ENCODE measurements at regions not wholly inside any gene's neighbourhood (a gene's known extent, or its start where the extent isn't known, plus 50 kb on each side); places are given as distances from the start of the nearest gene placed in this dataset.
"Not testable (repeated sequence)": the region's sequence is repeated elsewhere in the genome, so short reads cannot be mapped to it uniquely, and the experiment has no call there.

DNA sequence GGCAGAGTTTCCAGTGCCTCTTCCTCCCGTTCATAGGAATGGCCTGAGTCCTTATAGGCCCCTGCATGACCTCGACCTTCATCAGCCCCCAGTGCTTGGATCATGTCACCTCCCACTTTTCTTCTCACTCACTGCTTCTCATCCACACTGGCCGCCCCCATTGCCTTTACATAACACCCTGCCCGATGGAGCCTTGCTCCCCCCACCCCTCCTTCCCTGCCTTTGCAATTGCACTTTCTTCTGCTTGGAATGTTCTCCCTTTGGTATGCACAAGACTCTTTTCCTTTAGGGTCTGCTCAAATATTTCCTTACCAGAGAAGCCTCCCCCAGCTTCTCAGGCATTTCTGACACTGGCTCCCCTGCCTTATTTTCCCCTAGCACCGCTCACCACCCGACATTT is 125.2 kb upstream of the KCNJ6 start:
- no peak for DNase-seq (ENCODE audit: low read depth in 2 of 2)

DNA sequence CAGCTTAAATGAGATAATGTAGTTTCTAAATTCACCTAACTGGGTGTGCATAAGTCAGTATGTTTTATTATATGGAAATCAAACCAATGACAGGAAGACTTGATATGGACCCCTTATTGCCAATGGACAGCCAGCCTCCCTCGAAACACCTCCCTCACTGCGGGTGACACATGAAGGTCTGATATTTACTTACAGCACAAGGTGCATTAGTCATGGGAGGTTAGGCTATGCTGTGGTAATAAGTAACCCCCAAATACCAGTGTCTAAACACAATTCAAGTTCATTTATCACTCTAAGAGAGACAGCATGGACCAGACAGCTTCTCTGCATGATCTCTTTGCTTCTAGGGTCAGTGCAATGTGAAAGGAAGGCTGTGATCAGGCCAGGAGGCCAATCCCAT is 126.0 kb upstream of the KCNJ6 start:
- DNase-seq (ENCODE audit: low read depth in 2 of 2): no peak

DNA sequence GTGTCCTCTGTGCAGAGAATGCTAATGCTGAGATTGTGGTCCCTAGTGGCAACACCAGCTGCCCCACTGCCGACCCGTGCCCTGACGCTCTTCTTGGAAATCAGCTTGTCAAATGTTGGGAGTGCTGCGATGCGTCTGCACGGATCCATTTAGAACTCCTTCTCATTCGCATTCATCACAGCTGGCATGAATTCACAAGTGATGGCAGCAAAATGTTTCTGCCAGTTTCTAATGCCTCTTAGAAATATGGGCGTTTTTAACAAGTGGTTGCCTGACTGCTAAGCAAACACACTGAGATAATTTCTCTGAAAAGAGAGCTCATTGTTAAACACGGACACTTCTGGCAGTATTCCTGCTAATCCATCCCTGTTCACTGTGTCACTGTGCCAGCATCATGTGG is 131.9 kb upstream of the KCNJ6 start:
- DNase-seq (ENCODE audit: low read depth in 2 of 2): no peak

DNA sequence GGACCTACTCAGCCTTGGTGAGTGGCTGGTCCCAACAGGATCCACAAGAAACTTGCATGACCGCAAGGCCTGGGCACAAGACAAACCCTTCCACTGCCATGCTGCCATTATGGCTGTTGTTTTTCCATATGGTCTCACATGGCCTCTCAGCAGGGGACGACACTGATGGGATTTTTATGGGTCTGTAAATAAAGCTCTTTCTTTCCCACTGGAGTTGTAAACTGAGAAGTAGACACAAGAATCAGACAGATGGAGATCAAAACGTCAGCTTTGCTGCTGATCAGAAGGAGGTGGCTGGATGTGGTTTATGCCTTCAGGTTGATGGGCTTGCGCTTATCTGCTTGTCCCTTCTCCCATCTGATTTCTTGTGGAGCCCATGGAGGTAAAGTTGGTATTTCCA is 138.1 kb upstream of the KCNJ6 start:
- no peak for DNase-seq (ENCODE audit: low read depth in 2 of 2)

DNA sequence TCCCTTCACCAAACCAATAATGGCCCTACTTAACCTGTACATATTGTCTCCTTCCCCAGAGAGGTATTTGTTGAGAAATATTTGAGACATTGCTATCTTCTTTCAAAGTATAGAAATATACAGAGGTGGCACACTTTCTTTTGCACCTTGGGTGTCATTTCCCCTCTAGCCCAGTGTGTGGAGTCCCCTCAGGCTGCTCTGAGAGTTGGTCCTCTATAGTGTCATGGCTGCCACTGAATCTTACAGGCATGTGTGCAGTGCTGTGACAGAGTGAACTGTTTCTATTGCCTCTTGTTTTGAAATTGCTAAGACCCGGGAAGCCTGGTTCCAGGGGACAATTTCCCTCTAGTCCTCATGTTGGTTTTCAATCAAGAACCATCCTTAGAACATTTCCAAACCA is 140.2 kb upstream of the KCNJ6 start:
- DNase-seq (ENCODE audit: low read depth in 2 of 2): no peak

DNA sequence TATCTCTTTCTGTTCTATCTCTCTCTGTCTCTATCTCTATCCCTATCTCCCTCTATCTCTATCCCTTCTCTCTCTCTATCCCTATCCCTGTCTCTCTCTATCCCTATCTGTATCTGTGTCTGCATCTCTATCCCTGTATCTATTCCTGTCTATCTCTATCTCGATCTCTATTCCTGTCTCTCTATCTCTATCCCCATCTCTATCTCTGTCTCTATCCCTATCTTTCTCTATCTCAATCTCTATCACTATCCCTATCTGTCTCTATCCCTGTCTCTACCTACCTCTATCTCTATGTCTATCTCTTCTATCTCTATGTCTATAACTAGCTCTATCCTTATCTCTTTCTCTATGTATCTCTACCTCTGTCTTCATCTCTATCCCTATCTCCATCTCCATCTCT is 141.4 kb upstream of the KCNJ6 start:
- DNase-seq (ENCODE audit: low read depth in 2 of 2): no peak

DNA sequence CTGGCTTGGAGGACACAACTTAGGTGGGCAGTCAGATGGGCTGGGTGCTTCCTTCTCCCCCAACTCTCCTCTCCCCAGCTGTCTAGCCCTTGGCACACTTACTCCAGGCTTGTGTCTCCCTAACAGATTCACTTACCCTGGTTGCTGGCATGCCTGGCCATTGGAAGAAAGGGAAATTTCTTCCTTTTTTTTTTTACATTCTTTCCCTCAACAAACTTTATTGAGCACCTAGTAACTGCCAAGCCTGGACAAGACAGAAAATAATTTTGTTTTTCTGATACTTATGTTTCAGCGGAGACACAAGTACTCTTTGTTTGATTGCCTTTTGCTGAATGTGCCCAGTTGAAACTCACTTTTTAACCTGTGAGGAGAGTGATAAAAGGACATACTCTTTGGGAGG is 144.3 kb upstream of the KCNJ6 start:
- no peak for DNase-seq (ENCODE audit: low read depth in 2 of 2)

DNA sequence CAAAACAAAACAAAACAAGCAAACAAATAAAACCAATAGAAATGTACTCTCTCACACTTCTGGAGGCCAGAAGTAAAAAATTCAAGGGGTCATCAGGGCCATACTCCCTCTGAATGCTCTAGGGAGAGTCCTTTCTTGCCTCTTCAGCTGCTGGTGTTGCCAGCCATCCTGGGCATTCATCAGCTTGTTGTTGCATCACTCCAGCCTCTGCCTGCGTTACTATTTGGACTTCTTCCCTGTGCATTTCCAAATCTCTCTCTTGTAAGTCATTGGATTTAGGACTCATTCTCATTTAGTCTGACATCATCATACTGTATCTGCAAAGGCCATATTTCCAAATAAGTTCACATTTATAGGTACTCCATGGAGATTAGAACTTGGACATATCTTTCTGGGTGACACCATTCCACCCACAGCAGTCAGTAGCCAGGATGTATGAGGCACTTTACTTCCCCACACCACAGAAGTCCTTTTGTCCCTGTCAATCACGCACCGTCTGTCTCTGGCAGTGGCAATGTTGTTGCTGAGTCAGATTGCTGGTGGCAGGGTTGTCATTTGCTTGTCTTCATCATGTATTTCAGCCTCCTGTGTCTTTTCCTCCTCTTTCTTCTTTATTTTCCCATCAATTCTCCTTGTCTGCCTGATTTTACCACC is 151.0 kb upstream of the KCNJ6 start:
- no peak for DNase-seq (ENCODE audit: low read depth in 2 of 2)

DNA sequence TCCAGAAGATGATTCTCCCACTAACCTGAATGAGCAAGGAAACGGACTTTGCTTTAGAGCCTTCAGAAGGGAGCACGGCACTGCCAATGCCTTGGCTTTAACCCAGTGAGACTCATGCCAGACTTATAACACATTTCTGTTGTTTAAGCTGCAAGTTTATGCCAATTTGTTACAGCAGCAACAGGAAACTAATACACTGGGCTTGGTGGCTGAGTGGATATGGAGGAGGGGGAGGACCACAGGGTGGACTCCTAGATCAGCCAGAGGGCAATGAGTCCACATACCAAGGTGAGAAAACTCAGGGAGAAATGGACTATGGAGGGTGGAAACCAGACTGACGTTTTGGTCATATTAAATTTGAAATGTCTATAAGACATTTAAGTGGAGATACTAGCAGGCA is 156.2 kb upstream of the KCNJ6 start:
- no peak for DNase-seq (ENCODE audit: low read depth in 2 of 2)

DNA sequence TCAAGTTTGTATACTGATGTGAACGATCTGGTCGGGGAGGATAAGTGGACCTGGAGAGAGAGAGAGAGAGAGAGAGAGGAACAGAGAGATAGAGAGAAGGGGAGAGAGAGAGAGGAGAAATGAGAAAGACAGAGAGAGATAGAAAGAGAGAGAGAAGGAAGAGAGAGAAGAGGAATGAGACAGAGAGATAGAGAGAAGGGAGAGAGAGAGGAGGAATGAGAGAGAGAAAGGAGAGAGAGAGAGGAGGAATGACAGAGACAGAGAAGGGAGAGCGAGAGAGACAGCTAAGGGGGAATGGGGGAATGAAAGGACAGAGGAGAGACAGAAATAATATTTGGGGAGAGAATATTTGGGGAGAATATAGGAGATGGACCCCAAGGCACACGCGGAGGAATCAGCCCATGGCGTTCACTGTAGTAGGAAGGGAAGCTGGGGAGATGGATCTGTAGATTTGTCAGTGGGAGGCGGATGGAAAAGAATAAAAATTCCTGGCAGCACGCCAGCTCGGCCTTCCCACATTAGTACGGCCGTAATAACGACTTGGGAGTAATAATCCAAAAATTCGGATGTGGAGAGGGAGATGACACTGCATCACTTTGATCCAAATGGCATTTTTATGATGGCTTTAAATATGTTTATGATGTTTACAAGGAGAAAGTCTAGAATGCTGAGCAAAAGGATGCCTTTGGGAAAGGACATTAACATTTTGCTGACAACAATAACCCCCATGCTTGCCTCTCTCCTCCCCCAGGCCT is 159.8 kb upstream of the KCNJ6 start:
- no peak for DNase-seq (ENCODE audit: low read depth in 2 of 2)

DNA sequence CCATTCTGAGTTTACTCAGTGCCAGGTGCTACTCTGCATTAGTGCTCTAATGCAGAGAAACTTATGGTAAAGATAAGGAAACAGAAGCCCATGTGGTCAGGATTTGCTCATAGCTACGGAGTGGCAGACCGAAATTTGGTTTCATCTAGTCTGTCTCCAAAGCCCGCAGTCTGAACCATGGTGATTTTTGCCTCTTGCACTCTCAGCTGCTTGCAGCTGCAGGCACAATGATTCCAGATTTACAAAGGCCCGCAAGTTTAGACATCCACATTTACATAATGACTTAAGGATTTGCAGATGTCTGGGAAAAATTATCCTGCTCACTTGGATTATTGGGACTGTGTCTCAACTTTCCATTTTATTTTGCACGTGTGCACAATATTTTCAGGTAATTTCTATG is 161.3 kb upstream of the KCNJ6 start:
- no peak for DNase-seq (ENCODE audit: low read depth in 2 of 2)

DNA sequence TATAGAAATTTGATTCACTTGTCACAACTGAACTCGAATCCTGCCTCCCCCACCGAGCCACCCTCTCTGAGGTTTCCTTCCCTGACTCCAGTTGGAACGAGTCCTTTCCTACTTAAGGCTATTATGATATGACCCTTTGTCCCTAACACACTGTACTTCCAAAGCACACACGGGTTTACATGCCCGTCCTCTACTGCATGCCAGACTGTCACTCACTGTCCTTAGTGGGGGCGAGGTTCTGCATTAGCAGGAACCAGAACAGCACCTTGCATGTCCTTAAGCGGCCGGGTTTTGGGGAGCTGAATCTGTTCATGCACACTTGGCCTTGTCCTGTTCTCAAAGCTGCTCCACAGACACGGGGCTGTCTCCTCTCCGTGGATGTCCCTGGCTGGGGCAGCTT is 164.6 kb upstream of the KCNJ6 start:
- no peak for DNase-seq (ENCODE audit: low read depth in 2 of 2)

DNA sequence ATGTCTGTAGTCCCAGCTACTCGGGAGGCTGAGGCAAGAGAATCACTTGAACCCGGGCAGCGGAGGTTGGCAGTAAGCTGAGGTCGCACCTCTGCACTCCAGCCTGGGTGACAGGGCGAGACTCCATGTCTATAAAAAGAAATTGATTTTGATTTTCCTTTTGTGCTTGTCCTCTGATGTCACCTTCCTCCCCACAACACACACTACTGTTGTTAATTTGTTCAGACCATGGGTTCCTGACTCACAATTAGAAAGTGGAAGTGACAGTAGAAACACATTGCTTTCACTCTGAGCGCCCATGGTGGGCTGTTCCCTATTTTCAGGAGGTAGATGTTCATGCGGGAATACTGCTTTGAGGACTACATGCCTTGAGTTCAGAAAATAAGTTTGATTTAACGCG is 165.5 kb upstream of the KCNJ6 start:
- DNase-seq (ENCODE audit: low read depth in 2 of 2): no peak

DNA sequence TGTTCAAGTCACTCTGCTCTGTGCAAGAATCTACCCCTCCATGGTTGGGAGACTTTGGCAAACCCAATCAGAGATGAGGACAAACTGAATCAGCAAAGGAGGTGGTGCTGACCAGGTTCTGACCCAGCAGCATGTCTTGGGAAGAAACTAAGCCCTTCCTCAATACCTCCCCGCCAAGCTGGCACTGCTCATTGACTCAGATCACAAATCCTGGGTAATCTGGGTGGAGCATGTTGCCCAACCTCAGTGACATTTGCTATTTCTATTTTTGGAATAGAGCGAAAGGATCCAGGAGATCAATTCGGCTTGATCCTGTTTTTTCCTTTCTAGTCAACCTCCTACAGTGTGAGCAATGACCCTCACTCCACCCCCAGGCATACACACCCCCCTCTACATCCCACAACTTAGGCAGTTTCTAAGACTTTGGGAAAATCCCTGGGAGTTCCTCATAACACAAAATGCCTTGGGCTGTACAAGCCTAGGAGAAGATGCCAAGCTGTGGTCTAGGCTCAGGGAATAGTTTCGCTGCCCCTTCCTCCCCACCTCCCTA is 166.8 kb upstream of the KCNJ6 start:
- no peak for DNase-seq (ENCODE audit: low read depth in 2 of 2)

DNA sequence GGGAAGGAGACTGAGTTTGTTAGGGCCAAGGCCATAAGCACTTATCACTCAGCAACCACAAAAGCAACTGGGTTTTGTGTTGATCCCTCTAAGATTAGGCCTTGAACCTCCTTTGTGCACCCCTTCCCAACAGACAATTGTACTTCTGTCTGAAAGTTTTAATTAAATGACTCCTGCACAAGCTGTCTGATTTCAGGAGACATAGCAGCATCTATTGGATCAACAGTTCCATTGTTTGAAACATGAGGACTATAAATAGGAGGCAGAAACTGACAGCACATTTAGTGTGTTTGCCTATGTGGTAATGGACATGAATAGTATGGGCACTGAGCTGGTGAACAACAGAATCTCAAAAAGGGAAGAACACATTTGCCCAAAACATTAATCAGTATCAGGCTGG is 167.3 kb upstream of the KCNJ6 start:
- no peak for DNase-seq (ENCODE audit: low read depth in 2 of 2)

DNA sequence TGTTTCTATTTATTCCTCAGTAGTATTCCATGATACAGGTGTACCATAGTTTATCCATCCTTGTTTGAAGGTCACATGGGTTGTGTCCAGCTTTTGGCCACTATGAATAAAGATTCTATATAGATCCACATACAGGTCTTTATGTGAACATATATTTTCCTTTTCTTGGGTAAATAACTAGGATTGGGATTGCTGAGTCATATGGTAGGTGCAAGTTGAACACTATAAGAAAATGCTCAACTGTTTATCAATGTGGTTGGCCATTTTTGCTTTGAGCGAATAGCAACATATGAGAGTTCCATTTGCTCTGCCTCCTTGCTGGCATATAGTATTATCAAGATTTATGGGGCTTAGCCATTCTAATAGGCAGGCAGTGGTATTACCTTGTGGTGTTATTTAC is 170.2 kb upstream of the KCNJ15 start:
- DNase-seq (ENCODE audit: low read depth in 2 of 2): no peak

DNA sequence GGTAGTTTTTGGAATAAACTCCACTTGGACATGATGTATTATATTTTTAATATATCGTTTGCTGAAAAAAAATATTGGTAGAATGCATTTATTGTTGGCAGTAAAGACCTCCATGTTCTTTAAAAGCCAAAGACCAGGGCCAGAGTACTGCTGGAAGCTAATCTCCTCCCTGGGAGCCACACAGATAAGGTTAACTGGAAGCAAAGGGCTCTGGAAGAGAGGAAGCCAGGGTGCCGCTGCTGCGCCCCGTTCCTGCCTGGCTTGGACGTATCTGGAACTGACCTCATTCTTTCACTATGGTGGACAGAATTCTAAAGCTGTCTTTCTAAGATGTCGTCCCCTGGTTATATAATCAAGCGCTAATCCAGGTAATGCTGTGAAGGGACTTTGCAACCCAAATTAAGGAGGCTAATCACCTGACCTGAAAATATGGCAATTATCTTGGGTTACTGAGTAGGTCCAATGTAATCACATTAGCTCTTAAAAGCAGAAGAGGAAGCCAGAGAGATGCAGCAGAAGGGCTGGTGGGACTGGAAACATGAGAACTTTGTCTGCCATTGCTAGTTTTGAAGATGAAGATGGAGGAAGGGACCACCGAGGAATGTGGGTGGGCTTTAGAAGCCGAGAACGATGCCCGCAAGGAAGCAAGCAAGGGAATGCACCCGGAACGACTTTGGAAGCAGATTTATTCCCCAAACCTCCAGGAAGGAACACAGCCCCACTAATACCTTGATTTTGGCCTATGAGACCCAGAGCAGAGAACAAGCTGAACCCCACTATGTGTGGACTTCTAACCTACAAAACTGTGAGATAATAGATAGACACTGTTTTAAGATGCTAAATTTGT is 167.7 kb upstream of the KCNJ15 start:
- no peak for DNase-seq (ENCODE audit: low read depth in 2 of 2)

DNA sequence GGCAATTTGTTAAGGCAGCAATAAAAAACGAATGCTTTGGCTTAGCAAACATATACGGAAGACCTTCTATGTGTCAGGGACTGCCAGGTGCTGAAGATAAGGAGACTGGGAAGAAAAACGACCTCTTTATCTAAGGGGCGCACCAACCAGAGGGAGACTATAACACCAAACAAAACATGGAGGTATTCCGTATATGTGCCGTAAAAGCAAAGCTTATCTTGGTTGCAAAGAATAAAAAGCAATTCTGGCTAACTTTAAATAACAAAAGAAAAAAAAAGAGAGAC is 167.1 kb upstream of the KCNJ15 start:
- DNase-seq (ENCODE audit: low read depth in 2 of 2): no peak

DNA sequence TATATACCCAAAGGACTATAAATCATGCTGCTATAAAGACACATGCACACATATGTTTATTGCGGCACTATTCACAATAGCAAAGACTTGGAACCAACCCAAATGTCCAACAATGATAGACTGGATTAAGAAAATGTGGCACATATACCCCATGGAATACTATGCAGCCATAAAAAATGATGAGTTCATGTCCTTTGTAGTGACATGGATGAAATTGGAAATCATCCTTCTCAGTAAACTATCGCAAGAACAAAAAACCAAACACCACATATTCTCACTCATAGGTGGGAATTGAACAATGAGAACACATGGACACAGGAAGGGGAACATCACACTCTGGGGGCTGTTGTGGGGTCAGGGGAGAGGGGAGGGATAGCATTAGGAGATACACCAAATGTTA is 165.7 kb upstream of the KCNJ15 start:
- not testable (repeated sequence) for DNase-seq (ENCODE audit: low read depth in 2 of 2)

DNA sequence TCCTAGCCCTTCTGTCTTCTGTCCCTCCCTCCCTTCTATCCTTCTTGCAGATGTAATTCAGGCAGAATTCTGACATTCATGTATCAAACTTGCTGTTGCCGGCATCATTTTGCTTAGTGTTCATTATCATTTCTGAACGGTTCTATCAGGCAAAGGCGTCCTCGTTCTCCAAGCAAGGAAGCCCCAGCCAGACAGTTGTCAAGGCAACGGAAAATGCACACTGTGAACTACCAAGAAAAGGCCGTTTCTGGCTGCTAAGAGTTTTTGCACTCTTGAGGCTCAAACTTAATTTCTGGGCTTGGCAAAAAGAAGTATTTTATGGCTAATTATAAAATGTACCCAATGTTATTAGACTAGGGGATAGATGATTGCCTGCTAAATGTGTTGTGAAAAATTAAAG is 164.7 kb upstream of the KCNJ15 start:
- no peak for DNase-seq (ENCODE audit: low read depth in 2 of 2)

DNA sequence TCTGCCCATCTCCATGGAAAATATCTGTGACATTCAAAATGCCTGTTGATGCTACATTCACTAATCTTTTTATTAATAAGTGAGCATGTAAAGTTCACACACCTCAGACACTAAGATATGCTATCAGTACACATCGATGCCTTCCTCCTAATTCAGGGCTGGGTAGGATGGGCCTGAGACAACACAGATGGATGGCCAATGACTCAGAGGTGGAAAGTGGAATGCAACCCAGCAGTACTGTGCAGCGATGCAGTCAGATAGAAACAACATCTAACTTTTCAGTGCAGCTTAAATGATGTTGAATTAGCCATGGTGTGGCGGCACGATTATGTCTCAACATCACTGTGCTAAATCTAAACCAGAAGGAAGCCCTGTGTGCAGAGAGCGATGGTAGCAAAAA is 161.6 kb upstream of the KCNJ15 start:
- DNase-seq (ENCODE audit: low read depth in 2 of 2): no peak

DNA sequence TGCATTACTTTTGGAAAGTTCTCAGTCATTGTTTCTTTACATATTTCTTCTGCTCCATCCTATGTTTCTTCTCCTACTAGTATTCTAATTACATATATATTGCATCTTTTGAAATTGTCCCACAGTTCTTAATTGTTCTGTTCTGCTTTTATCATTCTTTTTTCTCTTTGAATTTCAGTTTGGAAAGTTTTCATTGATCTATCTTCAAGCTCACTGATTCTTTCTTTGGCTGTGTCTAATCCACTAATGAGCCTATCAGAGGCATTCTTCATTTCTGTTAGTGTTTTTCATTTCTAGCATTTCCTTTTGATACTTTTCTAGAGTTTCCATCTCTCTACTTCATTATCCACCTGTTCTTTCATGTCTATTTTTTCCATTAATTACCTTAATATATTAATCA is 159.0 kb upstream of the KCNJ15 start:
- no peak for DNase-seq (ENCODE audit: low read depth in 2 of 2)

DNA sequence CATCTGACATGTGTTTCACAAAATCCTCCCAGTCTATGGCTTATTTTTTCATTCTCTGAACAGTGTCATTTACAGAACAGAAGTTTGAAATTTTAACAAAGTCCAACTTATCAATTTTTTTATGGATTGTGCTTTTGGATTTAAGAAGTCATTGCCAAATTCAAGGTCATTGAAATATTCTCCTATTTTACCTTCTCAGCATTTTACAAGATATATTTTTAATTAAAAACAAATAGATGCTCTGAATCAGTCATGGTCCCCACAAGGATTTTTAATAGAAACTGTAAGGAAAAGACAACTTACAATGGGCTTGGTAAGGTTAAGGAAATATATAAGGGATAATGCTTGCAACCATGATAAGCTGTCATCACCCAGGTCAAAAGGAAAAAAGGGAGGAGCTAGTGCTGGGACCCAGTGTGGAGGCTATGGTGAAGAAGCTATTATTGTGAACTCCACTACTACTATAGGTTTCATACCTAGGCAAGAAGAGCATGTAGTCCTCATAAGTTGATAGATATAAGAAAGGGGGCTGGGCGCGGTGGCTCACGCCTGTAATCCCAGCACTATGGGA is 144.5 kb upstream of the KCNJ15 start:
- no peak for DNase-seq (ENCODE audit: low read depth in 2 of 2)

Data from stimulated activated CD8-positive, alpha-beta memory T cell treated with anti-CD3 and anti-CD28 coated beads, Interleukin-7, amount 100 ng/mL, for 4 hours (primary cell).